ENCODE measurements at regions not wholly inside any gene's neighbourhood (a gene's known extent, or its start where the extent isn't known, plus 50 kb on each side); places are given as distances from the start of the nearest gene placed in this dataset.

DNA sequence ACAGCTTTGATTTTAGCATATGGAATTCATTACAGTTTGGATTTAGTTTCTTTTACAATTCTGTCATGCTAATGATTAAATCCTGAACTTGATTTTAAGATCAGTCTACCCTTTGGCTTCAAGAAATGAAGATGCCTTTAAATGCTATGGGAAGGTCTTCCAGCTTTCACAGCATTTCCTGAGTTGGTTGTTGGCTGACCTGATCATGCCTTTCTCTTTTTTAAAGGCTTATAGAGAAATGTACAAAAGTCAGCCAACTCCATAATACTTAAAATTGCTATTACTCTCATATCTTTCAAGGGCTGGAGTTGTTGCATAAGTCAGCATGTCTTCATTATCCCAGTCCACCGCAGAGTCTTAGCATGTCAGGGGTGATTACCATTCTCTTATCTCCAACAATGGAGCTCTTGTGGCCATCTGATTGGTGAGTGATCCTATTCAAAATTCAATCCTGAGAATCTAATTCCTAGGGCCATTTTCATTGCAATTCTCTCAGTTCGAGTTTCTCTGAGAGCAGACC lies 123.8 kb downstream of the GMNC start:
- no peaks in the 10 kb centered on the region for H3K9me3 Mint-ChIP-seq

More for the DNA sequence above, 123.8 kb downstream of the GMNC start:
- Mint-ChIP-seq H3K36me3 (ENCODE audit: insufficient read depth in 1 of 3, low read depth in 3 of 3) (no peaks in the 10 kb centered on the region), H3K27me3 (ENCODE audit: low read depth) (no peaks in the 10 kb centered on the region), H3K4me1 (peaks cover 9 to 20% of the 10 kb centered on the region in 2 experiments), H3K4me3 (no peak overlapping the region), H3K27ac (no peak overlapping the region)
- H3K14ac ChIP-seq (ENCODE audit: insufficient read depth, low read length): no peak overlapping the region
- no peaks in the 10 kb centered on the region for H3K23me2 ChIP-seq (ENCODE audit: insufficient read length, low read depth, low read length, poor library complexity, severe bottlenecking)
- H2AFZ ChIP-seq (ENCODE audit: low read length): no peak overlapping the region
- peaks cover 5% of the 10 kb centered on the region; the same call in 1 of the 2 replicates for H3K4me1 ChIP-seq (ENCODE audit: insufficient read depth, low read length)
- no peak overlapping the region for H3K9ac ChIP-seq (ENCODE audit: extremely low read depth, insufficient read length, low read length)
- no peak overlapping the region for H3K4ac ChIP-seq (ENCODE audit: low read depth, low read length)
- H2BK20ac ChIP-seq (ENCODE audit: low read depth, low read length, poor library complexity, severe bottlenecking): no peak overlapping the region
- H3K79me1 ChIP-seq (ENCODE audit: insufficient read depth, low read depth, low read length, poor library complexity, severe bottlenecking): no peaks in the 10 kb centered on the region
- no peak overlapping the region for H4K91ac ChIP-seq (ENCODE audit: insufficient read length, low read depth, low read length)
- H3K27me3 ChIP-seq (ENCODE audit: insufficient read depth, low read length): no peaks in the 10 kb centered on the region
- H3K23ac ChIP-seq (ENCODE audit: insufficient read length, low read depth, low read length): no peak overlapping the region
- H3K18ac ChIP-seq (ENCODE audit: insufficient read length, low read depth, low read length): no peak overlapping the region
- no peak overlapping the region for H3K56ac ChIP-seq (ENCODE audit: insufficient read length, low read depth, low read length)
- no peak for DNase-seq
- H3K27ac ChIP-seq (ENCODE audit: insufficient read length, low read depth, low read length): no peak overlapping the region
- H4K20me1 ChIP-seq (ENCODE audit: control insufficient read depth, insufficient read depth, insufficient read length): no peaks in the 10 kb centered on the region
- H4K8ac ChIP-seq (replicated peaks; ENCODE audit: insufficient read length, low read depth, low read length): no peak overlapping the region
- no peak overlapping the region for H2BK12ac ChIP-seq (ENCODE audit: insufficient read length, low read depth, low read length)
- H2AK5ac ChIP-seq (ENCODE audit: insufficient read length, low read length): no peak overlapping the region
- no peak overlapping the region for H2BK5ac ChIP-seq (ENCODE audit: insufficient read length, low read length)
- TF ChIP-seq, protein P1, sequence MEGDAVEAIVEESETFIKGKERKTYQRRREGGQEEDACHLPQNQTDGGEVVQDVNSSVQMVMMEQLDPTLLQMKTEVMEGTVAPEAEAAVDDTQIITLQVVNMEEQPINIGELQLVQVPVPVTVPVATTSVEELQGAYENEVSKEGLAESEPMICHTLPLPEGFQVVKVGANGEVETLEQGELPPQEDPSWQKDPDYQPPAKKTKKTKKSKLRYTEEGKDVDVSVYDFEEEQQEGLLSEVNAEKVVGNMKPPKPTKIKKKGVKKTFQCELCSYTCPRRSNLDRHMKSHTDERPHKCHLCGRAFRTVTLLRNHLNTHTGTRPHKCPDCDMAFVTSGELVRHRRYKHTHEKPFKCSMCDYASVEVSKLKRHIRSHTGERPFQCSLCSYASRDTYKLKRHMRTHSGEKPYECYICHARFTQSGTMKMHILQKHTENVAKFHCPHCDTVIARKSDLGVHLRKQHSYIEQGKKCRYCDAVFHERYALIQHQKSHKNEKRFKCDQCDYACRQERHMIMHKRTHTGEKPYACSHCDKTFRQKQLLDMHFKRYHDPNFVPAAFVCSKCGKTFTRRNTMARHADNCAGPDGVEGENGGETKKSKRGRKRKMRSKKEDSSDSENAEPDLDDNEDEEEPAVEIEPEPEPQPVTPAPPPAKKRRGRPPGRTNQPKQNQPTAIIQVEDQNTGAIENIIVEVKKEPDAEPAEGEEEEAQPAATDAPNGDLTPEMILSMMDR (conservative IDR thresholded peaks at IDR 0.05): no peak
- H3T11ph ChIP-seq (ENCODE audit: low read length): no peak overlapping the region
- no peak overlapping the region for H2BK120ac ChIP-seq (ENCODE audit: low read depth, low read length, poor library complexity, severe bottlenecking)
- no CpG with 5 or more reads among the region's 2 CpGs for WGBS (ENCODE audit: extremely low coverage, insufficient read length, low lambda C conversion rate)
- H4K5ac ChIP-seq (ENCODE audit: insufficient read length, low read depth, low read length): no peak overlapping the region
- H3K4me2 ChIP-seq (ENCODE audit: insufficient read depth, insufficient read length, low read length): no peak overlapping the region
- no peak overlapping the region for H2BK15ac ChIP-seq (ENCODE audit: low read depth, low read length)
- no peaks in the 10 kb centered on the region for H3K9me3 ChIP-seq (ENCODE audit: control insufficient read depth, low read depth, low read length)
- H3K79me2 ChIP-seq (ENCODE audit: insufficient read depth, low read length): no peaks in the 10 kb centered on the region
